CD4-positive, alpha-beta T cell (primary cell): ENCODE measurements at regions not wholly inside any gene's neighbourhood (a gene's known extent, or its start where the extent isn't known, plus 50 kb on each side); places are given as distances from the start of the nearest gene placed in this dataset.

Source experiments
- ATAC-seq: fragments of 200-7000 bp; cut with Tn5 transposase; one replicate; pipeline ENCODE4 v1.10.0; 2022; ENCODE audit warnings: mild to moderate bottlenecking; ENCODE audit not compliant: poor library complexity
- CTCF ChIA-PET: fragments of 350-600 bp; sonication (Branson Sonifier 250); formaldehyde crosslinking; loops from one replicate; lab custom pipeline; 2021; ENCODE audit warnings: antibody characterized with exemption, inconsistent platforms; lab: Charles Lee
- POLR2A ChIA-PET: fragments of 350-600 bp; sonication (Branson Sonifier 250); formaldehyde crosslinking; loops from one replicate; lab custom pipeline; 2021; ENCODE audit warnings: antibody characterized with exemption, inconsistent platforms; lab: Charles Lee
- DNase-seq, 14 experiments: peaks; one replicate each; pipeline ENCODE4 v3.0.0-alpha.2; 2013 to 2020; ENCODE audit warnings: mixed read lengths in 2 of 14
- H3K27ac ChIP-seq, 2 donors: one replicate each; pipeline versions ENCODE4 v1.5.1 to v1.7.0; 2013; ENCODE audit warnings: low read length in 2 of 2, low read depth in 1 of 2, mild to moderate bottlenecking in 1 of 2
- H3K27me3 ChIP-seq, 2 experiments: 1 replicate in 1 of 2; 2 replicates in 1 of 2; pipeline versions ENCODE4 v1.6.1 to v1.7.0; 2013; ENCODE audit warnings: low read length in 2 of 2, control low read depth in 1 of 2, mild to moderate bottlenecking in 1 of 2, moderate library complexity in 1 of 2; ENCODE audit not compliant: insufficient read depth in 2 of 2, control insufficient read depth in 1 of 2
- H3K36me3 ChIP-seq: one replicate; pipeline ENCODE4 v1.6.1; 2013; ENCODE audit warnings: low read length, control low read depth; ENCODE audit not compliant: insufficient read depth
- H3K4me1 ChIP-seq: one replicate; pipeline ENCODE4 v1.6.1; 2013; ENCODE audit warnings: low read length, control low read depth; ENCODE audit not compliant: insufficient read depth
- H3K4me3 ChIP-seq: one replicate; pipeline ENCODE4 v1.5.1; 2013; ENCODE audit warnings: mild to moderate bottlenecking, low read length, moderate library complexity
- H3K9me3 ChIP-seq, 2 experiments: 1 replicate in 1 of 2; 2 replicates in 1 of 2; pipeline versions ENCODE4 v1.6.1 to v1.7.0; 2013; ENCODE audit warnings: low read length in 2 of 2, mild to moderate bottlenecking in 2 of 2, control low read depth in 1 of 2, moderate library complexity in 1 of 2; ENCODE audit not compliant: control insufficient read depth in 1 of 2, insufficient read depth in 1 of 2
- H3K27ac Mint-ChIP-seq: one replicate; pipeline ENCODE4 v1.8.0; 2020; ENCODE audit warnings: mixed read lengths
- H3K27me3 Mint-ChIP-seq: one replicate; pipeline ENCODE4 v1.8.0; 2021; ENCODE audit warnings: mixed read lengths
- H3K36me3 Mint-ChIP-seq: one replicate; pipeline ENCODE4 v1.8.0; 2021; ENCODE audit warnings: low read depth, mixed read lengths
- H3K4me1 Mint-ChIP-seq: one replicate; pipeline ENCODE4 v1.8.0; 2021; ENCODE audit warnings: low read depth, mixed read lengths
- H3K4me3 Mint-ChIP-seq: one replicate; pipeline ENCODE4 v1.8.0; 2020; ENCODE audit warnings: mild to moderate bottlenecking, mixed read lengths
- H3K9me3 Mint-ChIP-seq: one replicate; pipeline ENCODE4 v1.8.0; 2020; ENCODE audit warnings: mixed read lengths
- intact Hi-C, 2 experiments: fragments of 100-400 bp; cut with DNase I in 1 of 2; cut with micrococcal nuclease in 1 of 2; formaldehyde crosslinking; loops; one replicate each; pipeline versions ENCODE4 v1.15.1 to v1.9.0; 2023 to 2025; cut with DNase I, micrococcal nuclease
- TF ChIP-seq, protein P1 (sequence below): fragments of 200-600 bp; IDR thresholded peaks from one replicate; pipeline ENCODE4 v1.8.0; 2022; ENCODE audit warnings: antibody characterized with exemption, mild to moderate bottlenecking

DNA sequence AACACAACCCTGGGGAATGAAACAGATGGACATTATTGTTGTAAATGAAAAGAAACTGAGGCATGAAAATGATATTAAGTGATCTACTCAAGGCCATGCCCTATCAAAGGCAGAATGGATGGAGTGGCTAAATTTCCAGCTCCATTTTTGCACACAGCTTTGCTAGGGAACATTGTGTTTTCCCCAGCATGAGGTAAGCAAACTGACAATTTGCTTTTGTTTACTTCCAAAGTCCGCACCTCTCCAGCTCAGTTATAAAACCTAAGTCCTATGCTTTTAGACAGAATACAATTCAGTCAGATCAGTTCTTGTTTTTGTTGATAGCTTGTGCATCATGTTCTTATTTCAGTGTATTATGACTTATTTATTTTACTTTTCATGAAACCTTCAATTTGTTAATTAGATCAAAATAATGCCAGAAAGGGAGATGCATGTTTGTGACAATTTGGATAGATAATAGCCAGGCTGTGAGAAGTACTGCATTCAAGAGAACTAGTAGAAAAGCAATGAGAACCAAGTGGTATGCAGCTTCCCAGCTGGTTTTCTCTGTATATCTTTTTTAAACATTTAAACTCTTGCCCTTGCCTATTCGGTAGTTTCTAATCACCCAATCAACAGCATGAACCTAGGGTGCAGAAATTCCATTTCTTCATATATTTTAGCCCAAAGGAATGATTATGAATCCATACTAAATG is 380.8 kb downstream of the SPATA31D1 start:
- Histone ChIP-seq H3K4me3 (no peak overlapping the region), H3K27ac (no peak overlapping the region), H3K27me3 (no peaks in the 10 kb centered on the region), H3K4me1 (no peaks in the 10 kb centered on the region), H3K36me3 (no peaks in the 10 kb centered on the region), H3K9me3 (peaks cover 0 to 4% of the 10 kb centered on the region in 2 experiments)
- Mint-ChIP-seq H3K27me3 (no peaks in the 10 kb centered on the region), H3K4me1 (no peaks in the 10 kb centered on the region), H3K4me3 (no peak overlapping the region), H3K36me3 (no peaks in the 10 kb centered on the region), H3K9me3 (peaks cover 2% of the 10 kb centered on the region), H3K27ac (no peak overlapping the region)
- no peak for ATAC-seq
- ChIA-PET CTCF (no interaction called here), POLR2A (no interaction called here)
- DNase-seq, result no peak
- TF ChIP-seq, protein P1, sequence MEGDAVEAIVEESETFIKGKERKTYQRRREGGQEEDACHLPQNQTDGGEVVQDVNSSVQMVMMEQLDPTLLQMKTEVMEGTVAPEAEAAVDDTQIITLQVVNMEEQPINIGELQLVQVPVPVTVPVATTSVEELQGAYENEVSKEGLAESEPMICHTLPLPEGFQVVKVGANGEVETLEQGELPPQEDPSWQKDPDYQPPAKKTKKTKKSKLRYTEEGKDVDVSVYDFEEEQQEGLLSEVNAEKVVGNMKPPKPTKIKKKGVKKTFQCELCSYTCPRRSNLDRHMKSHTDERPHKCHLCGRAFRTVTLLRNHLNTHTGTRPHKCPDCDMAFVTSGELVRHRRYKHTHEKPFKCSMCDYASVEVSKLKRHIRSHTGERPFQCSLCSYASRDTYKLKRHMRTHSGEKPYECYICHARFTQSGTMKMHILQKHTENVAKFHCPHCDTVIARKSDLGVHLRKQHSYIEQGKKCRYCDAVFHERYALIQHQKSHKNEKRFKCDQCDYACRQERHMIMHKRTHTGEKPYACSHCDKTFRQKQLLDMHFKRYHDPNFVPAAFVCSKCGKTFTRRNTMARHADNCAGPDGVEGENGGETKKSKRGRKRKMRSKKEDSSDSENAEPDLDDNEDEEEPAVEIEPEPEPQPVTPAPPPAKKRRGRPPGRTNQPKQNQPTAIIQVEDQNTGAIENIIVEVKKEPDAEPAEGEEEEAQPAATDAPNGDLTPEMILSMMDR, result no peak
- intact Hi-C loops, result no loop called here

DNA sequence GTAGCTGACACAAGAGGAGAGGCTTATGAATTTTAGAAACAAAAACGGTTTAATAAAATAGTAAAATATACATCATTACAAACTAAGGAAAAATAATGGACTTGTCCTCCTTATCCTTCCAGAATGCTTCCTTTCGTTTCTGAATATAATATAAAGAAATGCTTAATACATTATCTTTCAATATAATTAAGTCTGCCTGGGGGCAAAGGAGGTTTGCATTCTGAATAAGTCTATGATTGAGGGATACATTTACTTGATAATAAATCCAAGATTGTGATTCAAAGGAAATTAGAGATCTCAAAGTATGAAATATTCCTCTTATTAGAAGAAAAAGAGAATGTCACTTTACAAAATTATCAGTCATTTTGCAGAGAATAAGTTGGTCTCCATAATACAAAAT is 386.5 kb downstream of the SPATA31D1 start:
- no peak overlapping the region for H3K27ac ChIP-seq
- ATAC-seq (no peak), DNase-seq (no peak)
- H3K4me3 ChIP-seq, result no peak overlapping the region
- ChIA-PET CTCF (no interaction called here), POLR2A (interaction anchor here (0.7 kb wide), 1 partner anchor 23 kb away, joined by 3 read pairs; no protein-coding TSS in a partner anchor)
- Mint-ChIP-seq H3K27me3 (no peaks in the 10 kb centered on the region), H3K4me3 (no peak overlapping the region), H3K36me3 (no peaks in the 10 kb centered on the region), H3K9me3 (peaks cover 9% of the 10 kb centered on the region), H3K27ac (no peak overlapping the region), H3K4me1 (no peaks in the 10 kb centered on the region)
- intact Hi-C loops, result no loop called here
- TF ChIP-seq, protein P1, result no peak
- no peaks in the 10 kb centered on the region for H3K36me3 ChIP-seq
- peaks cover 0 to 4% of the 10 kb centered on the region in 2 experiments for H3K9me3 ChIP-seq
- H3K4me1 ChIP-seq, result no peaks in the 10 kb centered on the region
- H3K27me3 ChIP-seq, result no peaks in the 10 kb centered on the region

GRCh38 chr9:82376677-82377232 is 388.2 kb downstream of the SPATA31D1 start:
- no peak overlapping the region for H3K27ac ChIP-seq
- Mint-ChIP-seq H3K4me1 (no peaks in the 10 kb centered on the region), H3K4me3 (no peak overlapping the region), H3K36me3 (no peaks in the 10 kb centered on the region), H3K27ac (no peak overlapping the region), H3K27me3 (no peaks in the 10 kb centered on the region), H3K9me3 (peaks cover 11% of the 10 kb centered on the region)
- intact Hi-C loops, result no loop called here
- H3K36me3 ChIP-seq, result no peaks in the 10 kb centered on the region
- ChIA-PET CTCF (no interaction called here), POLR2A (no interaction called here)
- H3K4me3 ChIP-seq, result no peak overlapping the region
- H3K4me1 ChIP-seq, result no peaks in the 10 kb centered on the region
- no peak for DNase-seq
- H3K27me3 ChIP-seq, result no peaks in the 10 kb centered on the region
- ATAC-seq, result no peak
- TF ChIP-seq, protein P1, result no peak
- peaks cover 0 to 4% of the 10 kb centered on the region in 2 experiments for H3K9me3 ChIP-seq
